CD4-positive, alpha-beta T cell (primary cell): ENCODE measurements at regions not wholly inside any gene's neighbourhood (a gene's known extent, or its start where the extent isn't known, plus 50 kb on each side); places are given as distances from the start of the nearest gene placed in this dataset.

ENCODE experiments used
- ATAC-seq: fragments of 200-7000 bp; cut with Tn5 transposase; one replicate; pipeline ENCODE4 v1.10.0; 2022; ENCODE audit warnings: mild to moderate bottlenecking; ENCODE audit not compliant: poor library complexity
- CTCF ChIA-PET: fragments of 350-600 bp; sonication (Branson Sonifier 250); formaldehyde crosslinking; loops from one replicate; lab custom pipeline; 2021; ENCODE audit warnings: antibody characterized with exemption, inconsistent platforms; lab: Charles Lee
- POLR2A ChIA-PET: fragments of 350-600 bp; sonication (Branson Sonifier 250); formaldehyde crosslinking; loops from one replicate; lab custom pipeline; 2021; ENCODE audit warnings: antibody characterized with exemption, inconsistent platforms; lab: Charles Lee
- DNase-seq, 14 experiments: peaks; one replicate each; pipeline ENCODE4 v3.0.0-alpha.2; 2013 to 2020; ENCODE audit warnings: mixed read lengths in 2 of 14
- H3K27ac ChIP-seq, 2 donors: one replicate each; pipeline versions ENCODE4 v1.5.1 to v1.7.0; 2013; ENCODE audit warnings: low read length in 2 of 2, low read depth in 1 of 2, mild to moderate bottlenecking in 1 of 2
- H3K27me3 ChIP-seq, 2 experiments: 1 replicate in 1 of 2; 2 replicates in 1 of 2; pipeline versions ENCODE4 v1.6.1 to v1.7.0; 2013; ENCODE audit warnings: low read length in 2 of 2, control low read depth in 1 of 2, mild to moderate bottlenecking in 1 of 2, moderate library complexity in 1 of 2; ENCODE audit not compliant: insufficient read depth in 2 of 2, control insufficient read depth in 1 of 2
- H3K36me3 ChIP-seq: one replicate; pipeline ENCODE4 v1.6.1; 2013; ENCODE audit warnings: low read length, control low read depth; ENCODE audit not compliant: insufficient read depth
- H3K4me1 ChIP-seq: one replicate; pipeline ENCODE4 v1.6.1; 2013; ENCODE audit warnings: low read length, control low read depth; ENCODE audit not compliant: insufficient read depth
- H3K4me3 ChIP-seq: one replicate; pipeline ENCODE4 v1.5.1; 2013; ENCODE audit warnings: mild to moderate bottlenecking, low read length, moderate library complexity
- H3K9me3 ChIP-seq, 2 experiments: 1 replicate in 1 of 2; 2 replicates in 1 of 2; pipeline versions ENCODE4 v1.6.1 to v1.7.0; 2013; ENCODE audit warnings: low read length in 2 of 2, mild to moderate bottlenecking in 2 of 2, control low read depth in 1 of 2, moderate library complexity in 1 of 2; ENCODE audit not compliant: control insufficient read depth in 1 of 2, insufficient read depth in 1 of 2
- H3K27ac Mint-ChIP-seq: one replicate; pipeline ENCODE4 v1.8.0; 2020; ENCODE audit warnings: mixed read lengths
- H3K27me3 Mint-ChIP-seq: one replicate; pipeline ENCODE4 v1.8.0; 2021; ENCODE audit warnings: mixed read lengths
- H3K36me3 Mint-ChIP-seq: one replicate; pipeline ENCODE4 v1.8.0; 2021; ENCODE audit warnings: low read depth, mixed read lengths
- H3K4me1 Mint-ChIP-seq: one replicate; pipeline ENCODE4 v1.8.0; 2021; ENCODE audit warnings: low read depth, mixed read lengths
- H3K4me3 Mint-ChIP-seq: one replicate; pipeline ENCODE4 v1.8.0; 2020; ENCODE audit warnings: mild to moderate bottlenecking, mixed read lengths
- H3K9me3 Mint-ChIP-seq: one replicate; pipeline ENCODE4 v1.8.0; 2020; ENCODE audit warnings: mixed read lengths
- intact Hi-C, 2 experiments: fragments of 100-400 bp; cut with DNase I in 1 of 2; cut with micrococcal nuclease in 1 of 2; formaldehyde crosslinking; loops; one replicate each; pipeline versions ENCODE4 v1.15.1 to v1.9.0; 2023 to 2025; cut with DNase I, micrococcal nuclease
- TF ChIP-seq, protein P1 (sequence below): fragments of 200-600 bp; IDR thresholded peaks from one replicate; pipeline ENCODE4 v1.8.0; 2022; ENCODE audit warnings: antibody characterized with exemption, mild to moderate bottlenecking

DNA sequence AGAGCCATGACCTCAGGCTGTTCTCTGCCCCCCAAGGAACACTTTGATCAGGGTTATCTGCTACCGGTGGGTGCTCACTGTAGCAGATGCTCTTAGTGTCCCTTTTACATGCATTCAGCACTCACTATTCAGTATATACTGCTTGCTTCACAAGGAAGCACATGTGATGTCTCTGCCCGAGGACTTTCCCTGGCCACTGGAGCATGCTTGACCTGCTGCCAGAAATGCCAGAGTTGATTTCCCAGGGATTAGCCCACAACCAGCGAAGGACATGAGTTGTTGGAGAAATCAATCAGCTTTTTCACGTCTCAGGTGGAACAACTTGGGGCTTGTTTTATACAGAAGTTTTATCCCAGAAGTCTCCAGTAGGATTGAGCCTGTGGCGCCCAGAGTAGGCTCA, 51.2 kb upstream of the RPS6KA3 start:
- Mint-ChIP-seq H3K27ac (no peak overlapping the region), H3K36me3 (no peaks in the 10 kb centered on the region), H3K4me1 (peaks cover 53% of the 10 kb centered on the region), H3K4me3 (no peak overlapping the region), H3K27me3 (no peaks in the 10 kb centered on the region), H3K9me3 (no peaks in the 10 kb centered on the region)
- TF ChIP-seq, protein P1, sequence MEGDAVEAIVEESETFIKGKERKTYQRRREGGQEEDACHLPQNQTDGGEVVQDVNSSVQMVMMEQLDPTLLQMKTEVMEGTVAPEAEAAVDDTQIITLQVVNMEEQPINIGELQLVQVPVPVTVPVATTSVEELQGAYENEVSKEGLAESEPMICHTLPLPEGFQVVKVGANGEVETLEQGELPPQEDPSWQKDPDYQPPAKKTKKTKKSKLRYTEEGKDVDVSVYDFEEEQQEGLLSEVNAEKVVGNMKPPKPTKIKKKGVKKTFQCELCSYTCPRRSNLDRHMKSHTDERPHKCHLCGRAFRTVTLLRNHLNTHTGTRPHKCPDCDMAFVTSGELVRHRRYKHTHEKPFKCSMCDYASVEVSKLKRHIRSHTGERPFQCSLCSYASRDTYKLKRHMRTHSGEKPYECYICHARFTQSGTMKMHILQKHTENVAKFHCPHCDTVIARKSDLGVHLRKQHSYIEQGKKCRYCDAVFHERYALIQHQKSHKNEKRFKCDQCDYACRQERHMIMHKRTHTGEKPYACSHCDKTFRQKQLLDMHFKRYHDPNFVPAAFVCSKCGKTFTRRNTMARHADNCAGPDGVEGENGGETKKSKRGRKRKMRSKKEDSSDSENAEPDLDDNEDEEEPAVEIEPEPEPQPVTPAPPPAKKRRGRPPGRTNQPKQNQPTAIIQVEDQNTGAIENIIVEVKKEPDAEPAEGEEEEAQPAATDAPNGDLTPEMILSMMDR = no peak
- Histone ChIP-seq H3K27ac (no peak overlapping the region), H3K27me3 (no peaks in the 10 kb centered on the region), H3K4me3 (no peak overlapping the region), H3K4me1 (peaks cover 12% of the 10 kb centered on the region), H3K9me3 (no peaks in the 10 kb centered on the region), H3K36me3 (no peaks in the 10 kb centered on the region)
- intact Hi-C loops = no loop called here
- ATAC-seq = no peak
- CTCF ChIA-PET = no interaction called here
- POLR2A ChIA-PET = no interaction called here
- DNase-seq = no peak
